HG02642 (cell line): ENCODE measurements at regions not wholly inside any gene's neighbourhood (a gene's known extent, or its start where the extent isn't known, plus 50 kb on each side); places are given as distances from the start of the nearest gene placed in this dataset.

ENCODE experiments used
- ATAC-seq: cut with Tn5 transposase; IDR thresholded peaks from one replicate; pipeline ENCODE4 v1.9.1; 2021; ENCODE audit warnings: mild to moderate bottlenecking; ENCODE audit not compliant: unreplicated experiment, poor library complexity

GRCh38 chr9:89820337-89820736, 215.5 kb downstream of the GADD45G start:
- ATAC-seq = no peak

- no peak for ATAC-seq
These were observed 216.3 kb downstream of the GADD45G start for GRCh38 chr9:89821081-89821480.

GRCh38 chr9:89822996-89823395, 218.2 kb downstream of the GADD45G start:
- ATAC-seq = no peak

GRCh38 chr9:89825669-89826068, 220.9 kb downstream of the GADD45G start:
- ATAC-seq = no peak

- no peak for ATAC-seq
These were observed 221.4 kb downstream of the GADD45G start for GRCh38 chr9:89826186-89826585.

GRCh38 chr9:89829346-89829745, 224.5 kb downstream of the GADD45G start:
- ATAC-seq = no peak

GRCh38 chr9:89835666-89836065, 230.9 kb downstream of the GADD45G start:
- no peak for ATAC-seq

- no peak for ATAC-seq
These were observed 232.5 kb downstream of the GADD45G start for GRCh38 chr9:89837162-89837933.

GRCh38 chr9:89837934-89838310, 233.1 kb downstream of the GADD45G start:
- ATAC-seq = no peak

- no peak for ATAC-seq
These were observed 233.8 kb downstream of the GADD45G start for GRCh38 chr9:89838621-89839020.

GRCh38 chr9:89839449-89839848, 234.6 kb downstream of the GADD45G start:
- ATAC-seq = no peak

GRCh38 chr9:89839952-89840351, 235.1 kb downstream of the GADD45G start:
- ATAC-seq = no peak

- no peak for ATAC-seq
These were observed 236.6 kb downstream of the GADD45G start for GRCh38 chr9:89841456-89841855.

GRCh38 chr9:89842267-89842768, 237.5 kb downstream of the GADD45G start:
- no peak for ATAC-seq

GRCh38 chr9:89843074-89843473, 238.3 kb downstream of the GADD45G start:
- ATAC-seq = no peak

- ATAC-seq = no peak
These were observed 238.8 kb downstream of the GADD45G start for GRCh38 chr9:89843591-89843990.

GRCh38 chr9:89844075-89844474, 239.3 kb downstream of the GADD45G start:
- ATAC-seq = no peak

GRCh38 chr9:89844535-89844934, 239.7 kb downstream of the GADD45G start:
- no peak for ATAC-seq

- no peak for ATAC-seq
These were observed 240.5 kb downstream of the GADD45G start for GRCh38 chr9:89845321-89845720.

GRCh38 chr9:89845862-89846261, 241.1 kb downstream of the GADD45G start:
- no peak for ATAC-seq

- ATAC-seq = no peak
These were observed 243.5 kb downstream of the GADD45G start for GRCh38 chr9:89848060-89849040.
